BJ (cell line): ENCODE measurements at regions not wholly inside any gene's neighbourhood (a gene's known extent, or its start where the extent isn't known, plus 50 kb on each side); places are given as distances from the start of the nearest gene placed in this dataset.
A peak's percentile ranks its signal among the peaks of the same experiment; 100 is the strongest.

Source experiments
- CTCF ChIA-PET: fragments of 350-600 bp; formaldehyde crosslinking; extraction: SDS; loops from one replicate; lab custom pipeline; 2021; ENCODE audit warnings: antibody characterized with exemption, inconsistent platforms; lab: Yijun Ruan, JAX
- POLR2A ChIA-PET: fragments of 300-600 bp; sonication (Branson Sonifier 250); formaldehyde crosslinking; extraction: SDS; loops from one replicate; lab custom pipeline; 2021; ENCODE audit warnings: antibody characterized with exemption; lab: Charles Lee
- DNase-seq: peaks from one replicate; pipeline ENCODE4 v3.0.0-alpha.2; 2011; ENCODE audit warnings: low read depth
- H3K27me3 ChIP-seq: 2 replicates; pipeline ENCODE4 v1.6.0; 2011; ENCODE audit warnings: low read length; ENCODE audit not compliant: control insufficient read depth, insufficient read depth
- H3K36me3 ChIP-seq: 2 replicates; pipeline ENCODE4 v1.5.1; 2011; ENCODE audit warnings: low read length; ENCODE audit not compliant: control insufficient read depth, insufficient read depth
- H3K4me3 ChIP-seq: 2 replicates; pipeline ENCODE4 v1.5.1; 2011; ENCODE audit warnings: low read depth, mild to moderate bottlenecking, control low read depth, low read length
- TF ChIP-seq, protein P1 (sequence below): IDR thresholded peaks from 2 replicates; pipeline ENCODE4 v1.5.1; 2011; ENCODE audit warnings: low read depth, mild to moderate bottlenecking, control low read depth, inconsistent platforms, low read length, moderate library complexity; ENCODE audit not compliant: insufficient read depth

DNA sequence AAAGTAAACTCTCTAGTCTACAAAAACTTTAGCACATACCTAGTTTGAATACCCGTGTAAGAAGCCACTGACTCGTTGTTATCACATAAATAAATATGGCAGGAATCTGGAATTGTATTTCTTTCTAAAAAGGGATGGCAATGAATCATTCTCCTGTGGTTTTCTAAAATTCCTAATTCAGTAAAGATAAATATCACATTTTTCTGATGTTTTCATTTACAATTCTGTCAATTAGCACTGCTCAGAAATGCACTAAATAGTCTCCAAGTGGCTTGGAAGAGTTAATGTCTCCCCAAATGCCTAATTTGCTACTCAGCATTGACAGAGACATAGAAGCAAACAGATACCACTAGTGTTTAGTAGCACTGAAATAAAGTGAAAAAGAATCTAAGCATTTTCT, 547.7 kb upstream of the SLITRK1 start:
- ChIA-PET POLR2A (no interaction called here), CTCF (no interaction called here)
- Histone ChIP-seq H3K4me3 (no peak overlapping the region), H3K36me3 (no peaks in the 10 kb centered on the region), H3K27me3 (no peaks in the 10 kb centered on the region)
- TF ChIP-seq, protein P1, sequence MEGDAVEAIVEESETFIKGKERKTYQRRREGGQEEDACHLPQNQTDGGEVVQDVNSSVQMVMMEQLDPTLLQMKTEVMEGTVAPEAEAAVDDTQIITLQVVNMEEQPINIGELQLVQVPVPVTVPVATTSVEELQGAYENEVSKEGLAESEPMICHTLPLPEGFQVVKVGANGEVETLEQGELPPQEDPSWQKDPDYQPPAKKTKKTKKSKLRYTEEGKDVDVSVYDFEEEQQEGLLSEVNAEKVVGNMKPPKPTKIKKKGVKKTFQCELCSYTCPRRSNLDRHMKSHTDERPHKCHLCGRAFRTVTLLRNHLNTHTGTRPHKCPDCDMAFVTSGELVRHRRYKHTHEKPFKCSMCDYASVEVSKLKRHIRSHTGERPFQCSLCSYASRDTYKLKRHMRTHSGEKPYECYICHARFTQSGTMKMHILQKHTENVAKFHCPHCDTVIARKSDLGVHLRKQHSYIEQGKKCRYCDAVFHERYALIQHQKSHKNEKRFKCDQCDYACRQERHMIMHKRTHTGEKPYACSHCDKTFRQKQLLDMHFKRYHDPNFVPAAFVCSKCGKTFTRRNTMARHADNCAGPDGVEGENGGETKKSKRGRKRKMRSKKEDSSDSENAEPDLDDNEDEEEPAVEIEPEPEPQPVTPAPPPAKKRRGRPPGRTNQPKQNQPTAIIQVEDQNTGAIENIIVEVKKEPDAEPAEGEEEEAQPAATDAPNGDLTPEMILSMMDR: no peak
- DNase-seq: peak; percentile 51

DNA sequence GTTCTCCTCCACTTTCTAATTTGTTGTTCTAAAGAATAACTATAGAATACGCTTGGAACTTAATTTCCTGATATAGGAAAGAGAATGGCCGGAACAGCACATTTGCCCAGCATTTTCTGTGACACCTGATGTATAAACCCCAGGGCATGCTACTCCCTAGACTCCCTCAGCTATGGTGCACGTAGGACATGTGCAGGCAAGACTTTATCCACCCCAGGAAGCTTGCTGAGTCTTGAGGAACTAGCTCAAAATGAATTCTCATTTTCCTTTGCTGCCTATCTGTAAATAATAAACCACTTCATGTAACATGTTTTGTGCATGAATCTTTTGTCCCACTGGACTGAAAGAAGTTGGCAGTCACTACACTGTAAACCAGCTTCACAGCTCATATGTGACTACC, 535.8 kb upstream of the SLITRK1 start:
- no peak for DNase-seq
- POLR2A ChIA-PET: no interaction called here
- no peaks in the 10 kb centered on the region for H3K27me3 ChIP-seq
- TF ChIP-seq, protein P1: no peak
- H3K4me3 ChIP-seq: no peak overlapping the region
- H3K36me3 ChIP-seq: no peaks in the 10 kb centered on the region
- CTCF ChIA-PET: no interaction called here

- ChIA-PET POLR2A (no interaction called here), CTCF (no interaction called here)
- no peak for DNase-seq
- no peaks in the 10 kb centered on the region for H3K27me3 ChIP-seq
- H3K36me3 ChIP-seq: no peaks in the 10 kb centered on the region
- TF ChIP-seq, protein P1: no peak
- no peak overlapping the region for H3K4me3 ChIP-seq
Observed at GRCh38 chr13:84417416-84417815, 535.1 kb upstream of the SLITRK1 start.

GRCh38 chr13:84413016-84413415, 530.7 kb upstream of the SLITRK1 start:
- ChIA-PET POLR2A (no interaction called here), CTCF (no interaction called here)
- TF ChIP-seq, protein P1: no peak
- Histone ChIP-seq H3K4me3 (no peak overlapping the region), H3K36me3 (no peaks in the 10 kb centered on the region), H3K27me3 (no peaks in the 10 kb centered on the region)
- DNase-seq: no peak

DNA sequence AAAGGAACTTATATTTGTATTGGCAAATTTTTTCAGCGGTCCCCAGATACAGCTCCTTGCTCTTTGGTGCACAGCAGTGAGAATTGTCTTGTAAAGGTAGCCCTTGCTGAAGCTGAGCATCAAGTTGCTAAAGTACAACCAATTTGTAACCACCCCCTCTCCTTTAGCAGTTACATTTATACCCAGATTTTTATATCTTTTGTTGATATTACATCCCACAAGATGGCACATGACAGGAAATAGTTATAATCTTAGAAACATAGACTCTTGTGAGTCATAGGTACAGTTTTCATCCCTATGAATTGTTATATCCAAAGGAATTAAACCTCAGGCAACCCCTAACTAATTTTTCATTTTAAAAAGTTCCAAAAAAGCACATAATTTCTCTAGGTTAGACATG, 523.0 kb upstream of the SLITRK1 start:
- POLR2A ChIA-PET: no interaction called here
- DNase-seq: no peak
- no peaks in the 10 kb centered on the region for H3K27me3 ChIP-seq

More for the DNA sequence above, 523.0 kb upstream of the SLITRK1 start:
- Histone ChIP-seq H3K36me3 (no peaks in the 10 kb centered on the region), H3K4me3 (no peak overlapping the region)
- TF ChIP-seq, protein P1: no peak
- CTCF ChIA-PET: no interaction called here
